COLO668 (cell line): ENCODE measurements at regions not wholly inside any gene's neighbourhood (a gene's known extent, or its start where the extent isn't known, plus 50 kb on each side); places are given as distances from the start of the nearest gene placed in this dataset.
"Not testable (repeated sequence)": the region's sequence is repeated elsewhere in the genome, so short reads cannot be mapped to it uniquely, and the experiment has no call there.

Source experiments
- DNase-seq: peaks from one replicate; lab custom pipeline; 2025; ENCODE audit not compliant: unreplicated experiment; lab: John Stamatoyannopoulos, UW

- no peak for DNase-seq
Measured at GRCh38 chr10:55183993-55184392, 383.0 kb upstream of the PCDH15 start.

DNA sequence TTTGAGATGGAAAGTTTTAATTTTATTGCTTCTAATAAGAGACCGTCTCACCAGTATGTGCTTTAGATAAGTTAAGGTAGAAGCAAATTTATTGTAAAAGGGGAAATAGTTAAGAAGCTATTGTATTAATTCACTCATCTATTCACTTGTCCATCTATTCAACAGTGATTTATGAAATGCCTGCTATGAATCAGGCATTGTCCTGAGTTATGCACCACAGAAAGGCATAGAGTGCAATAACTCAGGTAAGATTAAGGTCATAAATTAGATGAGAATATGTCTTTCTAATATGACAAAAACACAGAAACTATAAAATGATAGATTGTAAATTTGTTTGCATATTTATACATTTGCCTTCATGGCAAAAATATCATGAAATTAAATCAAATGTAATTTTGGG, 379.3 kb upstream of the PCDH15 start:
- no peak for DNase-seq

- no peak for DNase-seq
Measured at GRCh38 chr10:55174419-55174818, 373.4 kb upstream of the PCDH15 start.

GRCh38 chr10:55169493-55169892, 368.5 kb upstream of the PCDH15 start:
- DNase-seq, result no peak

DNA sequence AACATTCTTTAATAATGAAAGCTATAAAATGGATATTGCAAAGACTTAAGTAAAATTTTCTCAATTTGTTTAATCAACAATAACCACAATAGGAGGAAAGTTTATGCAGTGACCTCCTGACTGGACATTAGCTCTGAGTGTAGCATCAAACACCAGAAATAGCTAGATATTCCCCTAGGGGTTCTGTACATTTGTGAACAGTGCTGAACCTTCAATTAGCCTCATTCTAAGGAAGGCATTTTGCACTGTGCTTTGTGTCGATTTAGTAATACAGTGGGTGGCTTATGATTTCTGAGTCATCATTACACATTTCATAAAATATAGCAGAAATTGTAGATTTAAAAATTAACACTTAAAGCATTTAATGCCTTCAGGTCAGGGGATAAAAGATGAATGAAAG, 367.3 kb upstream of the PCDH15 start:
- no peak for DNase-seq

GRCh38 chr10:55163388-55163979, 362.5 kb upstream of the PCDH15 start:
- DNase-seq, result no peak

GRCh38 chr10:55162321-55162720, 361.3 kb upstream of the PCDH15 start:
- DNase-seq, result not testable (repeated sequence)

DNA sequence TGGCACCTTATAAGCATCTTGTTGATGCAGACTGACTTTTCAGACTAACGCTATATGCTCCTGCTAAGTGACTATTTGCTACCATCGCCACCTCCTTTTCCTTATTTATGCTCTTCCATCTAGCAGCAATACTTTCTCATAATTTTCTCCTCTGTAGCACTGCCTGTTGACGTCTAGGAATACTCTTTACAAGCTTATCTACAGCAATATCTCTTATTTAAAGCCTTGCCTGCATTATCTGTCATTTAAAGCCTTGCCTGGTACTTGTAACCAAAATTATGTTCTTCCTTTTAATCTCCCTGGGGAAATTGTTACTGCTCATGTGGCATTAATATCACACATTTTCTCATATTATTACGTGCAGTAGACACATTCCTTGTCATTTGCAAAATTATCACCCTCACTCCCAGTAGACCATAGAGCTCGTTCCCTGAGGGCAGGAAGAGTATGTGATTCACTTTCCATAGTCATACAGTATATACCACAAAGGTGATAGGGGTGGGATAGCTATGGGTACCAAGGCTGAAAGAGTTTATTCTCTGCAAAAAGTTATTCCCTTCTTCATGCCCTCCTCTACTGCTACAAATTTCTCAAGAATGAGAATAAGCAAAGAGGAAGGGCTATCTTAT, 359.7 kb upstream of the PCDH15 start:
- no peak for DNase-seq

GRCh38 chr10:55158633-55159032, 357.6 kb upstream of the PCDH15 start:
- DNase-seq, result no peak

DNA sequence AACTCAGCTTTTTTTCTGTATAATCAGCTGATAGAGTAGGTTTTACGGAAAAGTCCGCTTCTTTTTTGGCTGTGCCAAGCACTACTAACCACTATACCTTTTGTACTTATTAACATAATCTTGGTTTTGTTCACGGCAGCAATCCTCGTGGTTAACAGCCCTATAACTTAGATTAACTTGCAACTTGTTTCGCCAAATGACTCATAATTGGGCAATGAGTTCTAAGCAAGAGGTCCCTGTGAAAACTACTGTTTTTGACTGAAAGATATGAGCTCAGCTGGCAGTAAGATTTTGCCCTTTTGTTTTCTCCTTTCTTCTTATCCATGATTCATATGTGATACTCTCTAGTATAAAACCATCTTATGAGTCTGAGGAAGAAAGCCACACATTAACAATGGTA, 345.0 kb upstream of the PCDH15 start:
- DNase-seq, result no peak

DNA sequence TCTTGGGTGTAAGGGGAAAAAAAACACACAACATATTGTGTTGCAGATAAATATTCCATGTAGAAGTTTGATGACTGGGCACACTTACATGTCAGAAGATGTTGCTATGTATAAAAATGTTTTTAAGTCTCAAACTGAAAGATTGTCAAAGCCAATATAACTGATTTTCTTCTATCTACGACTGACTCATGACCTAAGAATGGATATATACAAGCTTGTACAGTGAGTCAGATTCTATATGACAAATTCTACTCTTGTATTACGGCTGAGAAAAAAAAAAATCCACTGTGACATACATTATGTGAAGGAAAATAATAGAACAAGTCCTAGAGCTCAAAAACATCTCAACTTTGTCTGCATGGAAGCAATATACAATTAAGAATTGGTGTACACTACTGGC, 343.0 kb upstream of the PCDH15 start:
- DNase-seq, result no peak

DNA sequence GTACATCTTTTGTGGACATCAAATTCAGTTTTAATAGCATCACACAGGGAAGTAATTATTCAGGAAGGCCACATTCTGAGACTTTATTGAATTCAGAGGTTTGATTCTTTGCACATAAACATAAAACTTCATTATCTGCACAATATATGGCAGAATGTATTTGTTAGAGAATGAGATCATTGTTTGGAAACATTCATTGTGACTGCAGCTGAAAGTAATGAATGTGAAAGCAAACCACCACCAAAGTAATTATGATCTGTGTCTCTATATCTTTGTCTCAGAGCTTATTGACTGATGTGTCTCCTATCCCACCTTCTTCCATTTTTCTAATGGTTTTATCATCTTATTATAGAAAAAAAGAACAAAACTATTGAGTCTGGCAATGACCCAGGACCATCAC, 340.9 kb upstream of the PCDH15 start:
- no peak for DNase-seq

DNA sequence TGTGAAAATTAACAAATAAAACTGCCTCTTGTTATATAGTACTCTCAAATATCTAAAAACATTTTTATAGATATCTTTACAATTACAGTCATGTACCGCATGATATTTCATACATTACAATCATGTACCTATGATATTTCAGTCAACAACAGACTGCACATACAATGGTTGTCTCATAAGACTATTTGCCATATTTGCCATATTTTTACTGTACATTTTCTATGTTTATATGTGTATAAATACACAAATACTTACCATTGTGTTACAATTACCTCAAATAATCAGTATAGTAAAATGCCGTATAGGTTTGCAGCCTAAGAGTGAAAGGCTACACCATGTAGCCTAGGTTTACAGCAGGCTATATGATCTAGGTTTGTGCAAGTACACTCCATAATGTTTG, 336.0 kb upstream of the PCDH15 start:
- DNase-seq, result no peak

DNA sequence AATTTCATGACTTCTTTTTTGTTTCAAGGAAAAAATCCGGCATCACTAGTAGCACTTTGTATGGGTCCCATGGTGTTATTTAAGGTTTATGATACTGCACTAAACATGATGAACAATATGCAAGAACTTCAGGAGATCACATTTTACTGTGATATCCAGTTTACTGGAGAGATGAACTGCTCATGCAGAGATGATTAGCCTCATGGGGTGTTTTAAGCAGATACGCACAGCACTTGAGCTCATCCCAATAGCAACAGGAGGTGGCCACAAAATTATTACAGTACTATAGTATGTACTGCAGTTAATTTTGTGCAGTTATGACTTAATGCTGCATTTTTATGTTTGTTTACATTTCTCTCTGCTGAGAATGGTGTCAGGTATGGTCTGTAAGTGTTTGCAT, 303.7 kb upstream of the PCDH15 start:
- DNase-seq, result no peak

- DNase-seq, result no peak
Measured at GRCh38 chr10:55098452-55098851, 297.4 kb upstream of the PCDH15 start.

DNA sequence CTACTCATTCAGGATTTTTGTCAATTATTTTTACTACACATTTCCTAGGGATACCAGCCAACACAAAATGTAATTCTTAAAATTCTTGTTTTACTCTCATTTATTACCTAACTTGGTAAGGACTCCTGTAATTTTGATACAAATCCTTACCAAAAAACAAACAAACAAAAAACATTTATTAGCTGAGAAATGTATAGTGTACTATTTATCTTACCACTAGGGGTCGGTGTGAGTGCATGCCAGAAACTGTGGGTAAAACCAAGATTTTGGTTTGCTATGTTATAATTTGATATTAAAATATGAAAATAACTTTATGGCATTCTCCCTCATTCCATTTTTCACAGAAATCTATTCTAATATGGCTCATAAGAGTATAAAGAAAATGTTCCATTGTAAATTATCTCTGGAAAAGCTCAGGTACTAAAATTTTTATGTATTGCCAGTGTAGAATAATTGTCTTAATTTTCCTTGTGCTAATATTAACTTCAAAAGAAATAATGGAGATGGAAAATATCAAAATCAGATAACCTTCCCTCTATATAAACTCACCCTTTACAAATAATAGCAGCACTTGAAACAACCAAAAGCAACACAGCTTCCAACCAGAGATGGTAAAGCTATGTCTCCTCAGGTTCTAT, 290.8 kb upstream of the PCDH15 start:
- no peak for DNase-seq

DNA sequence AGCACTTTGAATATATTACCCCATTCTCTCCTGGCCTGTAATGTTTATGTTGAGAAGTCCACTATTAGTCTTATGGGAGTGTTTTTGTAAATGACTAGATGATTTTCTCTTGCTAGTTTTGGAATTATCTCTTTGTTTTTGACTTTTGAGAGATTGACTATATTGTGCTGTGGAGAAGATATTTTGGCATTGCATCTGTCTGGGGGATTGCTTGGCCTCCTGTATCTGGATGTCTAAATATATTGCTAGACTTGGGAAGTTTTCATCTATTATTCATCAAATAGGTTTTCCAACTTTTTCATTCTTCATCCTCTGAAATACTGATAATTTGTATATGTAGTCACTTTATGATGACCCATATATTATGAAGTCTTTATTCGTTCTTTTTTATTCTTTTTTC, 277.1 kb upstream of the PCDH15 start:
- DNase-seq, result no peak

GRCh38 chr10:55065185-55065584, 264.2 kb upstream of the PCDH15 start:
- DNase-seq, result no peak

DNA sequence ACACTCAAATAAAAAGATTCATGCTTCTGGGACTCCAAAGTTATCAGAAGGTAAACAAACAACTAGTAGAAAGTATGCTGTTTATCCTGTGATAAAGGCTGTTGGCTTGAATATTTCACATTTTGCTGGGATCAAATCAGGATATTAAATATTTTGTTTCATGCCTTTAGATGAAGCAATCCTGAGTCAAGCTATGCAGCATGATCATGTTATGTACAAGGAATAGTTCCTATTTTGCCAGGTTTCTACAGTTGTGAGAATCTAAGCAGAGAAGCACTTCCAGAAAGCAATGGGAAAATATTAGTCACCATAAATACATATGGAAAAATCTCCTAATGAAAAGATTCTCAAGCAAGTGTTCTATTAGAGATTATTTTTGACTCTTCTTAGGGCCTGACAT, 262.8 kb upstream of the PCDH15 start:
- DNase-seq, result no peak

GRCh38 chr10:55062349-55062748, 261.3 kb upstream of the PCDH15 start:
- DNase-seq, result no peak

- no peak for DNase-seq
Measured at GRCh38 chr10:55058800-55059199, 257.8 kb upstream of the PCDH15 start.

GRCh38 chr10:55051515-55051914, 250.5 kb upstream of the PCDH15 start:
- no peak for DNase-seq
